ENCODE measurements at regions not wholly inside any gene's neighbourhood (a gene's known extent, or its start where the extent isn't known, plus 50 kb on each side); places are given as distances from the start of the nearest gene placed in this dataset.

GRCh38 chr20:63070771-63071540 is 64.2 kb upstream of the BHLHE23 start:
- TF ChIP-seq POLR2AphosphoS5 (IDR thresholded peaks at IDR 0.05) (no peak), CTCF (IDR thresholded peaks at IDR 0.05) (no peak), EP300 (IDR thresholded peaks at IDR 0.05; ENCODE audit: low read depth) (no peak)
